ENCODE measurements at regions not wholly inside any gene's neighbourhood (a gene's known extent, or its start where the extent isn't known, plus 50 kb on each side); places are given as distances from the start of the nearest gene placed in this dataset.

DNA sequence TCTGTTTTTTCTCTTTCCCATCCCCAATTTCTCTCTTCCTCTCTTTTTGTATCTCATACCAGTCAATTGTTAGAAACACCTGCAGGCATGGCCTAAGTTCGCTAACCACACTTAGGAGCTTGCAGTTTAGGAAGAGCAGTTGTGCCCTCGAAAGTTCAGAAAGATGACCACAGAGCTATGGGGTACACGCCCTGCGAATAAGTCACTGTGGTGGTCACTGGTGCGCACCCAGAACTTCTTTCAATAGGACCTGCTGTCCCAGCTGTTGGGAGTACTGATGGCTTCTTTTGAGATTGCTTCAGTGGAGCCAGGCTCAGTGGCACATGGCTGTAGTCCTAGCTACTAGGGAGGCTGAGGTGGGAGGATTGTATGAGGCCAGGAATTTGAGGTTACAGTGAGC, 362.8 kb upstream of the TMTC1 start:
- TF ChIP-seq, protein P1, sequence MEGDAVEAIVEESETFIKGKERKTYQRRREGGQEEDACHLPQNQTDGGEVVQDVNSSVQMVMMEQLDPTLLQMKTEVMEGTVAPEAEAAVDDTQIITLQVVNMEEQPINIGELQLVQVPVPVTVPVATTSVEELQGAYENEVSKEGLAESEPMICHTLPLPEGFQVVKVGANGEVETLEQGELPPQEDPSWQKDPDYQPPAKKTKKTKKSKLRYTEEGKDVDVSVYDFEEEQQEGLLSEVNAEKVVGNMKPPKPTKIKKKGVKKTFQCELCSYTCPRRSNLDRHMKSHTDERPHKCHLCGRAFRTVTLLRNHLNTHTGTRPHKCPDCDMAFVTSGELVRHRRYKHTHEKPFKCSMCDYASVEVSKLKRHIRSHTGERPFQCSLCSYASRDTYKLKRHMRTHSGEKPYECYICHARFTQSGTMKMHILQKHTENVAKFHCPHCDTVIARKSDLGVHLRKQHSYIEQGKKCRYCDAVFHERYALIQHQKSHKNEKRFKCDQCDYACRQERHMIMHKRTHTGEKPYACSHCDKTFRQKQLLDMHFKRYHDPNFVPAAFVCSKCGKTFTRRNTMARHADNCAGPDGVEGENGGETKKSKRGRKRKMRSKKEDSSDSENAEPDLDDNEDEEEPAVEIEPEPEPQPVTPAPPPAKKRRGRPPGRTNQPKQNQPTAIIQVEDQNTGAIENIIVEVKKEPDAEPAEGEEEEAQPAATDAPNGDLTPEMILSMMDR (IDR thresholded peaks at IDR 0.05 in 8 of 11, conservative IDR thresholded peaks at IDR 0.05 in 3 of 11) = no peak
- TF ChIP-seq POLR2A (IDR thresholded peaks at IDR 0.05) = no peak
- no peak for TF ChIP-seq POLR2AphosphoS5 (IDR thresholded peaks at IDR 0.05)

Measured in spleen (tissue), 7 donors.